Testis (tissue), 2 donors: ENCODE measurements at regions not wholly inside any gene's neighbourhood (a gene's known extent, or its start where the extent isn't known, plus 50 kb on each side); places are given as distances from the start of the nearest gene placed in this dataset.

Experiments used
- DNase-seq: peaks from one replicate; pipeline ENCODE4 v3.0.0-alpha.2; 2019
- H3K27ac ChIP-seq, 2 donors: fragments of 200-600 bp; sonication (generic); one replicate each; pipeline ENCODE4 v1.5.1; 2019
- H3K27me3 ChIP-seq: fragments of 200-600 bp; sonication (generic); one replicate; pipeline ENCODE4 v1.5.1; 2019
- H3K36me3 ChIP-seq: fragments of 200-600 bp; sonication (generic); one replicate; pipeline ENCODE4 v1.5.1; 2017; ENCODE audit warnings: low read depth; ENCODE audit errors: missing control alignments
- H3K4me1 ChIP-seq: fragments of 200-600 bp; sonication (generic); one replicate; pipeline ENCODE4 v1.5.1; 2019
- H3K4me3 ChIP-seq, 2 donors: fragments of 200-600 bp; sonication (generic); one replicate each; pipeline ENCODE4 v1.5.1; 2017 to 2019
- H3K9me3 ChIP-seq: fragments of 200-600 bp; sonication (generic); one replicate; pipeline ENCODE4 v1.5.1; 2017
- POLR2A ChIP-seq: fragments of 450-650 bp; IDR thresholded peaks from one replicate; pipeline ENCODE4 v1.6.1; 2017; ENCODE audit warnings: antibody characterized with exemption, mild to moderate bottlenecking, moderate library complexity
- WGBS, 2 donors: methylation state at CpG; one replicate each; pipeline ENCODE4 v1.1.5; 2018; 5-methylcytosine and 5-hydroxymethylcytosine counted together
- intact Hi-C: fragments of 100-400 bp; cut with DNase I; formaldehyde crosslinking; loops from one replicate; pipeline ENCODE4 v1.15.1; 2023; ENCODE audit warnings: low total_unique reads
- TF ChIP-seq, protein P1 (sequence below), 3 experiments: fragments of 450-650 bp in 2 of 3; fragments of 200-600 bp in 1 of 3; sonication (generic) in 1 of 3; IDR thresholded peaks; one replicate each; pipeline ENCODE4 v1.5.1; 2016 to 2019; ENCODE audit warnings: antibody characterized with exemption in 3 of 3, mild to moderate bottlenecking in 2 of 3, moderate library complexity in 1 of 3

DNA sequence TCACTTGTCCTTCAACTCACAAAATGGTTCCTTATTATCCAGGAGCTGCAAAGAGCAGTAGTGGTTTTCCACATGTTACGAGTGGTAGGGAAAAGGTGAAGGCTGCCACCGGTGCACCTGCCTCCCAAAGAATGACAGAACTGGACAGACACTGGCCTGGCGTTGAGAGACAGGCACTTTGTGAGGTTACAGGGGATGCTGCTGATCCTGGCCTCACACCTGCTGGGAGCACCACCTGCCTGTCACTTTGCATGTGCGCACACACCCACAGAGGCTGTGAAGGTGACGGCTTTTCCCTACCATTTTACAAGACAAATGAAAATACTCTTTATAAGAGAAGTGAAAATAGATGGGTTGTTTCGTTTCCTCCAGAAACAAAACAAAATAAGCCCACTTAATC, 175.3 kb upstream of the B3GAT1 start:
- WGBS, 2 donors: 78 to 84% methylated on average over 6 of the region's 6 CpGs
- no peaks in the 10 kb centered on the region for H3K9me3 ChIP-seq
- no peak overlapping the region for H3K27ac ChIP-seq
- no peak overlapping the region for H3K4me3 ChIP-seq
- no peaks in the 10 kb centered on the region for H3K36me3 ChIP-seq
- TF ChIP-seq, protein P1, sequence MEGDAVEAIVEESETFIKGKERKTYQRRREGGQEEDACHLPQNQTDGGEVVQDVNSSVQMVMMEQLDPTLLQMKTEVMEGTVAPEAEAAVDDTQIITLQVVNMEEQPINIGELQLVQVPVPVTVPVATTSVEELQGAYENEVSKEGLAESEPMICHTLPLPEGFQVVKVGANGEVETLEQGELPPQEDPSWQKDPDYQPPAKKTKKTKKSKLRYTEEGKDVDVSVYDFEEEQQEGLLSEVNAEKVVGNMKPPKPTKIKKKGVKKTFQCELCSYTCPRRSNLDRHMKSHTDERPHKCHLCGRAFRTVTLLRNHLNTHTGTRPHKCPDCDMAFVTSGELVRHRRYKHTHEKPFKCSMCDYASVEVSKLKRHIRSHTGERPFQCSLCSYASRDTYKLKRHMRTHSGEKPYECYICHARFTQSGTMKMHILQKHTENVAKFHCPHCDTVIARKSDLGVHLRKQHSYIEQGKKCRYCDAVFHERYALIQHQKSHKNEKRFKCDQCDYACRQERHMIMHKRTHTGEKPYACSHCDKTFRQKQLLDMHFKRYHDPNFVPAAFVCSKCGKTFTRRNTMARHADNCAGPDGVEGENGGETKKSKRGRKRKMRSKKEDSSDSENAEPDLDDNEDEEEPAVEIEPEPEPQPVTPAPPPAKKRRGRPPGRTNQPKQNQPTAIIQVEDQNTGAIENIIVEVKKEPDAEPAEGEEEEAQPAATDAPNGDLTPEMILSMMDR (IDR thresholded peaks at IDR 0.05): no peak
- TF ChIP-seq POLR2A: no peak
- H3K27me3 ChIP-seq: no peaks in the 10 kb centered on the region
- no peak for DNase-seq
- peaks cover 16% of the 10 kb centered on the region for H3K4me1 ChIP-seq
- intact Hi-C loops: no loop called here

DNA sequence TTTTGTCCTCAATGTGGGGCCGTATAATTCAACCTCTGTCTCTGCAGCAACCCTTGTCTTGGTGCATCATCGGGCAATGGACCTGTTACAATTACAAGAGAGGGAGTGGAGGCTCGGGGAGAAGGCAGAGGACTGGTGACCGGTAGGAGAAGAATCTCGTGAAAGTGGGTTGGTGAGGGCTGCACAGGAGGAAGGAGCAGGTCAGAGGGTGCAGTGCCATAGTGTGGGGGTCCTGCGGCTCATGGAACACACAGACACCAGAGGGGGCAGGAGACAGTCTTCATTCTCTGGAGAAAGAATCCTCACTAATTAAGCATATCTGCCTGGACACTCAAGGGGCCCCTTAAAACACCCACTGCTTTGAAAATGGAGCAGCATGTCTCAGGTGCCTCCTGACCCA, 174.7 kb upstream of the B3GAT1 start:
- Histone ChIP-seq H3K4me1 (peaks cover 16% of the 10 kb centered on the region), H3K9me3 (no peaks in the 10 kb centered on the region), H3K27ac (no peak overlapping the region), H3K4me3 (no peak overlapping the region), H3K36me3 (no peaks in the 10 kb centered on the region), H3K27me3 (no peaks in the 10 kb centered on the region)
- TF ChIP-seq, protein P1 (IDR thresholded peaks at IDR 0.05): no peak
- no peak for TF ChIP-seq POLR2A
- intact Hi-C loops: no loop called here
- no peak for DNase-seq
- 88 to 89% methylated on average over 6 of the region's 6 CpGs for WGBS, 2 donors

DNA sequence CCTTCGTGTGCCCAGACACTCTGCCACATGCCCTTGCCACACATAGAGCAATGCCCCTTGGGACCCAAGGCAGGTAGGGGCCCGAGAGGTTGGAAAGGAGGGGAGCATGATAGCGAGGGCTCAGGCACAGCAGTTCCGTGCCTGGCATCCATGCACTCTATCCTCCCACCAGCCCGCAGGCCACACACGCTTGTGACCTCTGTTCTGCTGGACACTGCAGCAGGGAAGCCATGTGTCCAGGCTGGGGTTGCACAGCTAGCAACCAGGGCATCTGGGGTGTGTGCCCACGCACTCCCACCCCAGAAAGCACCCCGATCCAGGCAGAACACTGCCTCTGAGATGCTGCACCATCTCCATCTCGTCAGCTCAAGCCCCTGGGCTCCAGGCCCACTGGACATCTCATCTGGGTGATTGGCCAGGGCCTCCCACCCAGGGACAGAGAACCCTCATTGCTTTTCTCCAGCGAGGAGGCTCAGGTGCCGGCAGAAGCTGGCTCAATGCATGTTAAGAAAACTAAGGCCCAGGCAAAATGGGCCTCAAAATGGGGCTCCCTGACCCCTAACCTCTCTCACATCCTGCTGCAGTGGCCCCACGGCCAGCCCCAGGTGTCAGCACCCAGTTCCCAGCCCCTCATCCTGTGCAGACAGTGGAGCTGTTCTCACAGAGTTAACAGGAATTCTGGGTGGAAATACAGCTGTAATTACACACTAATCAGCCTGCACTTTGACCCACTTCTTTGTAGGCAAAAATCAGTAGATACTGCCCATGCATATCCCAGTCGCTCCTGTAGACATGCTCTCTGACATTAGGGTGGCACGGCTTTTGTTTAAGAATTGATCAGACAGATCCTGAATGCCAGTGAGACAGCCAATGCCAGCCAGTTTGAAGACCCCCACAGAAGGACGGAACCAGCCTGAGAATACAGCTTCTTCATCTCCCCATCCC, 173.9 kb upstream of the B3GAT1 start:
- 75 to 87% methylated on average over 12 to 15 of the region's 15 CpGs for WGBS, 2 donors
- intact Hi-C loops: no loop called here
- peaks cover 16% of the 10 kb centered on the region for H3K4me1 ChIP-seq
- TF ChIP-seq POLR2A: no peak
- TF ChIP-seq, protein P1 (IDR thresholded peaks at IDR 0.05): no peak
- no peaks in the 10 kb centered on the region for H3K27me3 ChIP-seq
- H3K9me3 ChIP-seq: no peaks in the 10 kb centered on the region
- no peak overlapping the region for H3K4me3 ChIP-seq
- no peaks in the 10 kb centered on the region for H3K36me3 ChIP-seq
- DNase-seq: no peak
- no peak overlapping the region for H3K27ac ChIP-seq

DNA sequence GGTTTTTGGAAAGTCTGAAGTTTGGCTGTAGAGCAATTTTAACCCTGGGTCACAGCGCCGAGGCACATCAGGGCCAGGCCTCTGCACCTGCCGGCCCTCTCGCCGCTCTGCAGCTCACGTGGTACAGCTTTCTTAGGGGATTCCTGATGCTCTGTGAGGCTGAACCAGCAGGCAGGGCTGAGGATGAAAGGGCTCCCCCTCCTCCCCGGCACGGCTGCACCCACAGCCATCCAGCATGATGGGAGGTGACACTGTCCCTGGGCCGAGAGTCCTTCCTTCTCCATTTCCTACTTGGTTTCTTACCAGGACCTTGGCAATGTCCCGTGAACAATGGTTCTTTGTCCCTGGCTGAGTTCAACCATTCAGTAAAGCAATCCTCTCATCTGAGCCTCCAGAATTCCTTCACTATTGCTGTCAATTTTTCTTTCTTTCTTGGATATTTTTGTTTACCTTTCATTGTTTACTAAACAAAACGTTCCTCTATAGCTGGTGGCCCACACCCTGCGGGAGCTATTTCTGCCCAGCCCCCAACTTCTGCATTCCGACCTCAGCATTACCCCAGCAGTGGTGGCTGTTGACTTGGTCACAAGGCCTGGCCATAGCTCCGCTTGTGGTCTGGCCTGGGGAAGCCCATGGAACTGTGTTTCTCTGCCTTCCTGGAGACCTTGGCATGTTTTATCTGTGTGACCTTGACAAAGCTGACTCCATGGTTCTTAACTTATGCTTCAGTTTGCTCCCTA, 172.8 kb upstream of the B3GAT1 start:
- 48 to 53% methylated on average over 8 to 14 of the region's 14 CpGs for WGBS, 2 donors
- Histone ChIP-seq H3K27ac (no peak overlapping the region), H3K9me3 (no peaks in the 10 kb centered on the region), H3K4me1 (peaks cover 16% of the 10 kb centered on the region), H3K4me3 (no peak overlapping the region), H3K27me3 (no peaks in the 10 kb centered on the region), H3K36me3 (no peaks in the 10 kb centered on the region)
- intact Hi-C loops: no loop called here
- DNase-seq: peak; percentile 32
- no peak for TF ChIP-seq POLR2A
- TF ChIP-seq, protein P1 (IDR thresholded peaks at IDR 0.05): no peak
